H1 (cell line): ENCODE measurements at regions not wholly inside any gene's neighbourhood (a gene's known extent, or its start where the extent isn't known, plus 50 kb on each side); places are given as distances from the start of the nearest gene placed in this dataset.

Experiments used
- ATF2 ChIP-seq: IDR thresholded peaks from 2 replicates; pipeline ENCODE4 v1.6.1; 2012; ENCODE audit warnings: low read length, inconsistent platforms
- RXRA ChIP-seq: IDR thresholded peaks from 2 replicates; pipeline ENCODE4 v1.6.1; 2011; ENCODE audit warnings: low read depth, mild to moderate bottlenecking, low read length, moderate library complexity; ENCODE audit not compliant: insufficient read depth

- no peak for TF ChIP-seq RXRA
- TF ChIP-seq ATF2, result no peak
Observed at GRCh38 chr16:48960830-48961229, 320.8 kb downstream of the CBLN1 start (continued).
